Suprapubic skin (tissue), 4 donors: ENCODE measurements at regions not wholly inside any gene's neighbourhood (a gene's known extent, or its start where the extent isn't known, plus 50 kb on each side); places are given as distances from the start of the nearest gene placed in this dataset.

ENCODE experiments used
- DNase-seq, 2 donors: peaks; one replicate each; pipeline ENCODE4 v3.0.0-alpha.2; 2019; ENCODE audit warnings: low spot score in 2 of 2
- H3K27ac ChIP-seq: fragments of 200-600 bp; sonication (generic); one replicate; pipeline ENCODE4 v1.5.1; 2019
- H3K27me3 ChIP-seq: fragments of 200-600 bp; sonication (generic); one replicate; pipeline ENCODE4 v1.5.1; 2019
- H3K36me3 ChIP-seq: fragments of 200-600 bp; sonication (generic); one replicate; pipeline ENCODE4 v1.5.1; 2019
- H3K4me1 ChIP-seq: fragments of 200-600 bp; sonication (generic); one replicate; pipeline ENCODE4 v1.5.1; 2019
- H3K4me3 ChIP-seq: fragments of 200-600 bp; sonication (generic); one replicate; pipeline ENCODE4 v1.5.1; 2019; ENCODE audit warnings: mild to moderate bottlenecking
- H3K9me3 ChIP-seq: fragments of 200-600 bp; sonication (generic); one replicate; pipeline ENCODE4 v1.5.1; 2019
- CTCF ChIP-seq, 2 donors: fragments of 200-600 bp in 1 of 2; fragments of 450-650 bp in 1 of 2; sonication (generic) in 1 of 2; IDR thresholded peaks; one replicate each; pipeline ENCODE4 v1.5.1; 2016 to 2019; ENCODE audit warnings: antibody characterized with exemption in 2 of 2, mild to moderate bottlenecking in 1 of 2, moderate library complexity in 1 of 2
- EP300 ChIP-seq: sonication (generic); formaldehyde crosslinking; IDR thresholded peaks from one replicate; pipeline ENCODE4 v1.6.1; 2017; ENCODE audit warnings: antibody characterized with exemption
- POLR2A ChIP-seq, 2 donors: fragments of 450-650 bp; IDR thresholded peaks; one replicate each; pipeline ENCODE4 v1.6.1; 2017; ENCODE audit warnings: antibody characterized with exemption in 2 of 2, mild to moderate bottlenecking in 2 of 2, moderate library complexity in 2 of 2
- POLR2AphosphoS5 ChIP-seq, 3 donors: sonication (generic); formaldehyde crosslinking; IDR thresholded peaks; one replicate each; pipeline ENCODE4 v1.6.1; 2017; ENCODE audit warnings: antibody characterized with exemption in 3 of 3
- WGBS: methylation state at CpG from one replicate; pipeline ENCODE4 v1.1.5; 2018; 5-methylcytosine and 5-hydroxymethylcytosine counted together

GRCh38 chr13:38618336-38618735, 68.5 kb upstream of the FREM2 start:
- no peak overlapping the region for H3K4me3 ChIP-seq
- 53% methylated on average over 3 of the region's 3 CpGs for WGBS
- H3K27me3 ChIP-seq: no peaks in the 10 kb centered on the region
- no peak overlapping the region for H3K27ac ChIP-seq
- no peaks in the 10 kb centered on the region for H3K9me3 ChIP-seq
- H3K36me3 ChIP-seq: no peaks in the 10 kb centered on the region
- TF ChIP-seq POLR2AphosphoS5 (IDR thresholded peaks at IDR 0.05) (no peak), CTCF (IDR thresholded peaks at IDR 0.05) (no peak), EP300 (no peak), POLR2A (IDR thresholded peaks at IDR 0.05) (no peak)
- DNase-seq: no peak
- no peaks in the 10 kb centered on the region for H3K4me1 ChIP-seq

- Histone ChIP-seq H3K9me3 (no peaks in the 10 kb centered on the region), H3K36me3 (no peaks in the 10 kb centered on the region), H3K4me3 (no peak overlapping the region), H3K27ac (no peak overlapping the region), H3K27me3 (no peaks in the 10 kb centered on the region), H3K4me1 (no peaks in the 10 kb centered on the region)
- TF ChIP-seq CTCF (IDR thresholded peaks at IDR 0.05) (no peak), POLR2A (IDR thresholded peaks at IDR 0.05) (no peak), EP300 (no peak), POLR2AphosphoS5 (IDR thresholded peaks at IDR 0.05) (no peak)
- 65% methylated on average over 1 of the region's 1 CpG for WGBS
- DNase-seq: no peak
These were observed 68.0 kb upstream of the FREM2 start for GRCh38 chr13:38618881-38619280.

GRCh38 chr13:38620876-38621275, 66.0 kb upstream of the FREM2 start:
- Histone ChIP-seq H3K4me3 (no peak overlapping the region), H3K36me3 (no peaks in the 10 kb centered on the region), H3K4me1 (no peaks in the 10 kb centered on the region), H3K27me3 (no peaks in the 10 kb centered on the region), H3K27ac (no peak overlapping the region), H3K9me3 (no peaks in the 10 kb centered on the region)
- WGBS: 81% methylated on average over 4 of the region's 4 CpGs
- DNase-seq: no peak
- no peak for TF ChIP-seq EP300
- TF ChIP-seq CTCF (IDR thresholded peaks at IDR 0.05): no peak
- no peak for TF ChIP-seq POLR2AphosphoS5 (IDR thresholded peaks at IDR 0.05)
- no peak for TF ChIP-seq POLR2A (IDR thresholded peaks at IDR 0.05)

- Histone ChIP-seq H3K27me3 (no peaks in the 10 kb centered on the region), H3K9me3 (no peaks in the 10 kb centered on the region), H3K27ac (no peak overlapping the region), H3K36me3 (no peaks in the 10 kb centered on the region), H3K4me3 (no peak overlapping the region), H3K4me1 (no peaks in the 10 kb centered on the region)
- no peak for TF ChIP-seq CTCF (IDR thresholded peaks at IDR 0.05)
- WGBS: 48% methylated on average over 10 of the region's 10 CpGs
- DNase-seq: no peak
These were observed 62.1 kb upstream of the FREM2 start for GRCh38 chr13:38624822-38625221.

- no peaks in the 10 kb centered on the region for H3K9me3 ChIP-seq
These were observed 58.3 kb upstream of the FREM2 start for GRCh38 chr13:38628554-38628953.

GRCh38 chr13:38630780-38631179, 56.1 kb upstream of the FREM2 start:
- no peak for DNase-seq
- Histone ChIP-seq H3K36me3 (no peaks in the 10 kb centered on the region), H3K27me3 (no peaks in the 10 kb centered on the region), H3K27ac (no peak overlapping the region), H3K4me1 (no peaks in the 10 kb centered on the region), H3K4me3 (no peak overlapping the region), H3K9me3 (no peaks in the 10 kb centered on the region)
- WGBS: 54% methylated on average over 4 of the region's 4 CpGs
- TF ChIP-seq POLR2A (IDR thresholded peaks at IDR 0.05) (no peak), CTCF (IDR thresholded peaks at IDR 0.05) (no peak), EP300 (no peak), POLR2AphosphoS5 (IDR thresholded peaks at IDR 0.05) (no peak)

More at GRCh38 chr13:38628554-38628953, 58.3 kb upstream of the FREM2 start:
- DNase-seq: no peak
- no peak overlapping the region for H3K4me3 ChIP-seq
- no peaks in the 10 kb centered on the region for H3K36me3 ChIP-seq
- TF ChIP-seq EP300: no peak
- no peak for TF ChIP-seq POLR2AphosphoS5 (IDR thresholded peaks at IDR 0.05)
- no peak for TF ChIP-seq POLR2A (IDR thresholded peaks at IDR 0.05)
- no peaks in the 10 kb centered on the region for H3K4me1 ChIP-seq
- H3K27ac ChIP-seq: no peak overlapping the region
- WGBS: 71% methylated on average over 1 of the region's 1 CpG
- H3K27me3 ChIP-seq: no peaks in the 10 kb centered on the region
